ENCODE measurements at regions not wholly inside any gene's neighbourhood (a gene's known extent, or its start where the extent isn't known, plus 50 kb on each side); places are given as distances from the start of the nearest gene placed in this dataset.

- TF ChIP-seq CTCF (IDR thresholded peaks at IDR 0.05): no peak
Measured at GRCh38 chr13:39982745-39983144, 327.3 kb downstream of the COG6 start.

- no peak for TF ChIP-seq CTCF (IDR thresholded peaks at IDR 0.05)
Measured at GRCh38 chr13:39985071-39985470, 329.6 kb downstream of the COG6 start.

GRCh38 chr13:39988351-39988750 lies 332.9 kb downstream of the COG6 start:
- no peak for TF ChIP-seq CTCF (IDR thresholded peaks at IDR 0.05)

DNA sequence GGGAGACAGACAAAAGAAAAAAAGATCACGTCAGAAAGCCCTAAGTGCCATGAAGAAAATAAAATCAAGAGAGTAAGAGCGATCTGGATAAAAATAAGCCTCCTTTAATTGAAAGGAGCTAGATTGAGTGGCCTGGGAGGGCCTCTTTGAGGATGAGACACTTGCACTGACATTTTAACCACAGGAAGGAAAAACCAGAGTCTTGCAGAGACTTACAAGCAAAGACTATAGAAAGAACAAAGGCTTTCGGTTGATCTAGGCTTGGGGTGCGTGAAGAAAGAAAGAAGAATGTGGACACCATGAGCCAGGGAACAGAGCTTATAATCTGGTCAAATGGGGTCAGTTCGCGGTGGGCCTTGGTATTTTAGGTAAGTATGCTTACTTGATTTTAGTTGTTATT lies 342.7 kb downstream of the COG6 start:
- TF ChIP-seq CTCF (IDR thresholded peaks at IDR 0.05): no peak

- no peak for TF ChIP-seq CTCF (IDR thresholded peaks at IDR 0.05)
Measured at GRCh38 chr13:40002016-40002415, 346.6 kb downstream of the COG6 start.

- no peak for TF ChIP-seq CTCF (IDR thresholded peaks at IDR 0.05)
Measured at GRCh38 chr13:40013554-40013953, 358.1 kb downstream of the COG6 start.

- TF ChIP-seq CTCF (IDR thresholded peaks at IDR 0.05): no peak
Measured at GRCh38 chr13:40016953-40017660, 361.6 kb downstream of the COG6 start.
